ENCODE measurements at regions not wholly inside any gene's neighbourhood (a gene's known extent, or its start where the extent isn't known, plus 50 kb on each side); places are given as distances from the start of the nearest gene placed in this dataset.

DNA sequence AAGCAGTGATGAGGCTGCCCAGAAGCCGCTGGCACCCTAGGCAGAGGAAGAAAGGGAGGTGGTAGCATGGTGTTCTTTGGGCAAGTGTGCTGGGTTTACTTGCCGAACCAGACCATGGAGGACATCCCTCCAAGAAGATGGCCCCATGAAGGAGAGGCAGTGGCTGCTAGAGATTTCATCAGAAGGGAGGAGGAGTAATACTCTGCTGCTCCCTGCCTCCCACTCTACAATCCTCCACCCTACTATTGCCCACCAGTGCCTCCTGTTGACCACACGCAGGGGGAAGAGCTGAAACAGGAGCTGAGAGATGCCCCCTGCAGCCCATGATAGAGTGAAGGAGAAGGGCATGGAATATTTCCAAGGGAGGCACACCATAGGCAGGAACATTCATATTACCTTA lies 51.0 kb upstream of the PRSS23 start:
- no peak overlapping the region for H3K4me3 Mint-ChIP-seq
- no peaks in the 10 kb centered on the region for H3K27me3 ChIP-seq (ENCODE audit: insufficient read depth)
- no peaks in the 10 kb centered on the region for H3F3A ChIP-seq (replicated peaks; ENCODE audit: low read depth)
- no peak overlapping the region for H3K27ac ChIP-seq (ENCODE audit: low read depth)
- H4K20me1 ChIP-seq (replicated peaks; ENCODE audit: insufficient read depth): no peaks in the 10 kb centered on the region
- peak; percentile 30 for DNase-seq (ENCODE audit: low spot score)
- no peaks in the 10 kb centered on the region for H3K79me2 ChIP-seq (replicated peaks; ENCODE audit: insufficient read depth)
- no peaks in the 10 kb centered on the region for H3K36me3 ChIP-seq (ENCODE audit: insufficient read depth)
- H2AFZ ChIP-seq: no peak overlapping the region
- H3K9me2 ChIP-seq (ENCODE audit: insufficient read depth): no peaks in the 10 kb centered on the region
- no peaks in the 10 kb centered on the region for H3K36me3 Mint-ChIP-seq (ENCODE audit: low read depth)
- H3K27ac Mint-ChIP-seq: no peak overlapping the region
- H3K9me3 Mint-ChIP-seq: no peaks in the 10 kb centered on the region; the same call in 2 of the 3 replicates
- H3K4me2 ChIP-seq: no peak overlapping the region
- ATAC-seq: peak; percentile 69
- no peaks in the 10 kb centered on the region for H3K4me1 ChIP-seq (ENCODE audit: insufficient read depth)
- no peak overlapping the region for H3K4me3 ChIP-seq
- no peaks in the 10 kb centered on the region for H3K4me1 Mint-ChIP-seq
- peaks cover 4% of the 10 kb centered on the region for H3K27me3 Mint-ChIP-seq (ENCODE audit: insufficient read depth, low read depth, poor library complexity)
- no peak for TF ChIP-seq STAT1 (IDR thresholded peaks at IDR 0.05; ENCODE audit: unreplicated experiment)
- TF ChIP-seq, protein P1, sequence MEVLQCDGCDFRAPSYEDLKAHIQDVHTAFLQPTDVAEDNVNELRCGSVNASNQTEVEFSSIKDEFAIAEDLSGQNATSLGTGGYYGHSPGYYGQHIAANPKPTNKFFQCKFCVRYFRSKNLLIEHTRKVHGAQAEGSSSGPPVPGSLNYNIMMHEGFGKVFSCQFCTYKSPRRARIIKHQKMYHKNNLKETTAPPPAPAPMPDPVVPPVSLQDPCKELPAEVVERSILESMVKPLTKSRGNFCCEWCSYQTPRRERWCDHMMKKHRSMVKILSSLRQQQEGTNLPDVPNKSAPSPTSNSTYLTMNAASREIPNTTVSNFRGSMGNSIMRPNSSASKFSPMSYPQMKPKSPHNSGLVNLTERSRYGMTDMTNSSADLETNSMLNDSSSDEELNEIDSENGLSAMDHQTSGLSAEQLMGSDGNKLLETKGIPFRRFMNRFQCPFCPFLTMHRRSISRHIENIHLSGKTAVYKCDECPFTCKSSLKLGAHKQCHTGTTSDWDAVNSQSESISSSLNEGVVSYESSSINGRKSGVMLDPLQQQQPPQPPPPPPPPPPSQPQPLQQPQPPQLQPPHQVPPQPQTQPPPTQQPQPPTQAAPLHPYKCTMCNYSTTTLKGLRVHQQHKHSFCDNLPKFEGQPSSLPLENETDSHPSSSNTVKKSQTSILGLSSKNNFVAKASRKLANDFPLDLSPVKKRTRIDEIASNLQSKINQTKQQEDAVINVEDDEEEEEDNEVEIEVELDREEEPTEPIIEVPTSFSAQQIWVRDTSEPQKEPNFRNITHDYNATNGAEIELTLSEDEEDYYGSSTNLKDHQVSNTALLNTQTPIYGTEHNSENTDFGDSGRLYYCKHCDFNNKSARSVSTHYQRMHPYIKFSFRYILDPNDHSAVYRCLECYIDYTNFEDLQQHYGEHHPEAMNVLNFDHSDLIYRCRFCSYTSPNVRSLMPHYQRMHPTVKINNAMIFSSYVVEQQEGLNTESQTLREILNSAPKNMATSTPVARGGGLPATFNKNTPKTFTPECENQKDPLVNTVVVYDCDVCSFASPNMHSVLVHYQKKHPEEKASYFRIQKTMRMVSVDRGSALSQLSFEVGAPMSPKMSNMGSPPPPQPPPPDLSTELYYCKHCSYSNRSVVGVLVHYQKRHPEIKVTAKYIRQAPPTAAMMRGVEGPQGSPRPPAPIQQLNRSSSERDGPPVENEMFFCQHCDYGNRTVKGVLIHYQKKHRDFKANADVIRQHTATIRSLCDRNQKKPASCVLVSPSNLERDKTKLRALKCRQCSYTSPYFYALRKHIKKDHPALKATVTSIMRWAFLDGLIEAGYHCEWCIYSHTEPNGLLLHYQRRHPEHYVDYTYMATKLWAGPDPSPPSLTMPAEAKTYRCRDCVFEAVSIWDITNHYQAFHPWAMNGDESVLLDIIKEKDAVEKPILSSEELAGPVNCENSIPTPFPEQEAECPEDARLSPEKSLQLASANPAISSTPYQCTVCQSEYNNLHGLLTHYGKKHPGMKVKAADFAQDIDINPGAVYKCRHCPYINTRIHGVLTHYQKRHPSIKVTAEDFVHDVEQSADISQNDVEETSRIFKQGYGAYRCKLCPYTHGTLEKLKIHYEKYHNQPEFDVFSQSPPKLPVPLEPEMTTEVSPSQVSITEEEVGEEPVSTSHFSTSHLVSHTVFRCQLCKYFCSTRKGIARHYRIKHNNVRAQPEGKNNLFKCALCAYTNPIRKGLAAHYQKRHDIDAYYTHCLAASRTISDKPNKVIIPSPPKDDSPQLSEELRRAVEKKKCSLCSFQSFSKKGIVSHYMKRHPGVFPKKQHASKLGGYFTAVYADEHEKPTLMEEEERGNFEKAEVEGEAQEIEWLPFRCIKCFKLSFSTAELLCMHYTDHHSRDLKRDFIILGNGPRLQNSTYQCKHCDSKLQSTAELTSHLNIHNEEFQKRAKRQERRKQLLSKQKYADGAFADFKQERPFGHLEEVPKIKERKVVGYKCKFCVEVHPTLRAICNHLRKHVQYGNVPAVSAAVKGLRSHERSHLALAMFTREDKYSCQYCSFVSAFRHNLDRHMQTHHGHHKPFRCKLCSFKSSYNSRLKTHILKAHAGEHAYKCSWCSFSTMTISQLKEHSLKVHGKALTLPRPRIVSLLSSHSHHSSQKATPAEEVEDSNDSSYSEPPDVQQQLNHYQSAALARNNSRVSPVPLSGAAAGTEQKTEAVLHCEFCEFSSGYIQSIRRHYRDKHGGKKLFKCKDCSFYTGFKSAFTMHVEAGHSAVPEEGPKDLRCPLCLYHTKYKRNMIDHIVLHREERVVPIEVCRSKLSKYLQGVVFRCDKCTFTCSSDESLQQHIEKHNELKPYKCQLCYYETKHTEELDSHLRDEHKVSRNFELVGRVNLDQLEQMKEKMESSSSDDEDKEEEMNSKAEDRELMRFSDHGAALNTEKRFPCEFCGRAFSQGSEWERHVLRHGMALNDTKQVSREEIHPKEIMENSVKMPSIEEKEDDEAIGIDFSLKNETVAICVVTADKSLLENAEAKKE (CRISPR knock-in tag; IDR thresholded peaks at IDR 0.05): no peak
- TF ChIP-seq, protein P2, sequence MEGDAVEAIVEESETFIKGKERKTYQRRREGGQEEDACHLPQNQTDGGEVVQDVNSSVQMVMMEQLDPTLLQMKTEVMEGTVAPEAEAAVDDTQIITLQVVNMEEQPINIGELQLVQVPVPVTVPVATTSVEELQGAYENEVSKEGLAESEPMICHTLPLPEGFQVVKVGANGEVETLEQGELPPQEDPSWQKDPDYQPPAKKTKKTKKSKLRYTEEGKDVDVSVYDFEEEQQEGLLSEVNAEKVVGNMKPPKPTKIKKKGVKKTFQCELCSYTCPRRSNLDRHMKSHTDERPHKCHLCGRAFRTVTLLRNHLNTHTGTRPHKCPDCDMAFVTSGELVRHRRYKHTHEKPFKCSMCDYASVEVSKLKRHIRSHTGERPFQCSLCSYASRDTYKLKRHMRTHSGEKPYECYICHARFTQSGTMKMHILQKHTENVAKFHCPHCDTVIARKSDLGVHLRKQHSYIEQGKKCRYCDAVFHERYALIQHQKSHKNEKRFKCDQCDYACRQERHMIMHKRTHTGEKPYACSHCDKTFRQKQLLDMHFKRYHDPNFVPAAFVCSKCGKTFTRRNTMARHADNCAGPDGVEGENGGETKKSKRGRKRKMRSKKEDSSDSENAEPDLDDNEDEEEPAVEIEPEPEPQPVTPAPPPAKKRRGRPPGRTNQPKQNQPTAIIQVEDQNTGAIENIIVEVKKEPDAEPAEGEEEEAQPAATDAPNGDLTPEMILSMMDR (conservative IDR thresholded peaks at IDR 0.05; ENCODE audit: low read depth in 2 of 2): peak; percentile 45 to 74

DNA sequence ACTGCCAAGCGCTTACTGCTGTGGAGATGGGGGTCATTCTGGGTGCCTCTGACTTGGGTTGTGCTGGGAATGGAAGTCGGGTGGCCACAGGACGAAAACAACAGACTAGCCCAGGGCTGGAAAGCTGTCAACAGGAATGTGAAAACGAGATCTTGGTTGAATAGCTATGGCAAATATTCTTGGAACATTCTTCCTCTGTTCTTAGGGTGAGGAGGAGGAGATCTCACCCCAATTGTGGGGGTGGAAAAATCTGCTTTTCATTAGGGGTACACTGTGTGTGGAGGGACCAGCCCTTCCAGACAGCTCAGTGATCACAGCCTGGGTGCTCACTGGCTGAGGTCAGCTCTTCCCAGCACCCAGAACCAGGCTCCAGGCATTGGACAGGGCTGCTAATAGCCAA lies 52.0 kb upstream of the PRSS23 start:
- no peak overlapping the region; the same call in 1 of the 2 replicates for H2AFZ ChIP-seq
- no peaks in the 10 kb centered on the region for H3K4me1 ChIP-seq (ENCODE audit: insufficient read depth)
- H3K9me2 ChIP-seq (ENCODE audit: insufficient read depth): no peaks in the 10 kb centered on the region
- no peaks in the 10 kb centered on the region for H3K27me3 ChIP-seq (ENCODE audit: insufficient read depth)
- no peaks in the 10 kb centered on the region for H3K36me3 Mint-ChIP-seq (ENCODE audit: low read depth)
- peaks cover 4% of the 10 kb centered on the region for H3K27me3 Mint-ChIP-seq (ENCODE audit: insufficient read depth, low read depth, poor library complexity)
- peak overlapping the region; percentile 82; the same call in 1 of the 2 replicates for H3K27ac Mint-ChIP-seq
- no peak overlapping the region for H3K4me2 ChIP-seq
- no peak for DNase-seq (ENCODE audit: low spot score)
- H3K79me2 ChIP-seq (replicated peaks; ENCODE audit: insufficient read depth): no peaks in the 10 kb centered on the region
- H3K4me1 Mint-ChIP-seq: no peaks in the 10 kb centered on the region
- H3K9me3 Mint-ChIP-seq: no peaks in the 10 kb centered on the region
- H3K4me3 Mint-ChIP-seq: no peak overlapping the region
- H3K36me3 ChIP-seq (ENCODE audit: insufficient read depth): no peaks in the 10 kb centered on the region
- ATAC-seq: no peak
- H4K20me1 ChIP-seq (replicated peaks; ENCODE audit: insufficient read depth): no peaks in the 10 kb centered on the region
- no peak overlapping the region for H3K4me3 ChIP-seq
- no peaks in the 10 kb centered on the region for H3F3A ChIP-seq (replicated peaks; ENCODE audit: low read depth)
- H3K27ac ChIP-seq (ENCODE audit: low read depth): no peak overlapping the region
- TF ChIP-seq, protein P3, sequence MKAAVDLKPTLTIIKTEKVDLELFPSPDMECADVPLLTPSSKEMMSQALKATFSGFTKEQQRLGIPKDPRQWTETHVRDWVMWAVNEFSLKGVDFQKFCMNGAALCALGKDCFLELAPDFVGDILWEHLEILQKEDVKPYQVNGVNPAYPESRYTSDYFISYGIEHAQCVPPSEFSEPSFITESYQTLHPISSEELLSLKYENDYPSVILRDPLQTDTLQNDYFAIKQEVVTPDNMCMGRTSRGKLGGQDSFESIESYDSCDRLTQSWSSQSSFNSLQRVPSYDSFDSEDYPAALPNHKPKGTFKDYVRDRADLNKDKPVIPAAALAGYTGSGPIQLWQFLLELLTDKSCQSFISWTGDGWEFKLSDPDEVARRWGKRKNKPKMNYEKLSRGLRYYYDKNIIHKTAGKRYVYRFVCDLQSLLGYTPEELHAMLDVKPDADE (IDR thresholded peaks at IDR 0.05): no peak
- TF ChIP-seq JUNB (IDR thresholded peaks at IDR 0.05; ENCODE audit: unreplicated experiment): no peak
- TF ChIP-seq CREB1 (CRISPR knock-in tag; IDR thresholded peaks at IDR 0.05; ENCODE audit: low read depth): no peak
- no peak for TF ChIP-seq EZH2 (IDR thresholded peaks at IDR 0.05; ENCODE audit: low read depth, unreplicated experiment)
- no peak for TF ChIP-seq NANOG (IDR thresholded peaks at IDR 0.05; ENCODE audit: borderline replicate concordance)
- no peak for TF ChIP-seq ZNF114 (CRISPR knock-in tag; IDR thresholded peaks at IDR 0.05)
- TF ChIP-seq STAT1 (IDR thresholded peaks at IDR 0.05; ENCODE audit: unreplicated experiment): no peak
- TF ChIP-seq ZNF331 (CRISPR knock-in tag; IDR thresholded peaks at IDR 0.05; ENCODE audit: low read depth): no peak

All from GM23338 (cell line).